ENCODE measurements at regions not wholly inside any gene's neighbourhood (a gene's known extent, or its start where the extent isn't known, plus 50 kb on each side); places are given as distances from the start of the nearest gene placed in this dataset.

DNA sequence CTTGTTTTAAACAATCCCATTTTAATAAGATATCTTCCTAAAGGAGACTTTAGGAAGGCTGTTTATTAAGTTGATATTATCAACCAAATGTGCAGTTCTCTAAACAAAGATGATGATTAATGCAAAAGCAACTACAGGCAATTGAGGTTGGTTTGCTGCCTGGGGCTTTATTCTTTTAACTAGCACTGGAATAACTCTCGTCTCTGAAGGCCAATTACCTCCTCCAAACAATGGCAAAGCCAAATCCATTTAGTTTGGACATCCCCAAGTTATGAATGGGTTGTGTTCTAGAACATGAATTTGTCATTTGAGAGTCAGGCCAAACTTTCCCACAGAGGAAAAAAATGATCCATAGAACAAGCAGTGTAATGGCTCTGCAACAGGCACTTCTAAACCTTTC lies 114.1 kb downstream of the SLC16A9 start:
- H3K4me3 ChIP-seq (ENCODE audit: low read length) = no peak overlapping the region
- no peak for DNase-seq (ENCODE audit: low read depth)
- TF ChIP-seq, protein P1, sequence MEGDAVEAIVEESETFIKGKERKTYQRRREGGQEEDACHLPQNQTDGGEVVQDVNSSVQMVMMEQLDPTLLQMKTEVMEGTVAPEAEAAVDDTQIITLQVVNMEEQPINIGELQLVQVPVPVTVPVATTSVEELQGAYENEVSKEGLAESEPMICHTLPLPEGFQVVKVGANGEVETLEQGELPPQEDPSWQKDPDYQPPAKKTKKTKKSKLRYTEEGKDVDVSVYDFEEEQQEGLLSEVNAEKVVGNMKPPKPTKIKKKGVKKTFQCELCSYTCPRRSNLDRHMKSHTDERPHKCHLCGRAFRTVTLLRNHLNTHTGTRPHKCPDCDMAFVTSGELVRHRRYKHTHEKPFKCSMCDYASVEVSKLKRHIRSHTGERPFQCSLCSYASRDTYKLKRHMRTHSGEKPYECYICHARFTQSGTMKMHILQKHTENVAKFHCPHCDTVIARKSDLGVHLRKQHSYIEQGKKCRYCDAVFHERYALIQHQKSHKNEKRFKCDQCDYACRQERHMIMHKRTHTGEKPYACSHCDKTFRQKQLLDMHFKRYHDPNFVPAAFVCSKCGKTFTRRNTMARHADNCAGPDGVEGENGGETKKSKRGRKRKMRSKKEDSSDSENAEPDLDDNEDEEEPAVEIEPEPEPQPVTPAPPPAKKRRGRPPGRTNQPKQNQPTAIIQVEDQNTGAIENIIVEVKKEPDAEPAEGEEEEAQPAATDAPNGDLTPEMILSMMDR (conservative IDR thresholded peaks at IDR 0.05; ENCODE audit: low read length) = no peak

DNA sequence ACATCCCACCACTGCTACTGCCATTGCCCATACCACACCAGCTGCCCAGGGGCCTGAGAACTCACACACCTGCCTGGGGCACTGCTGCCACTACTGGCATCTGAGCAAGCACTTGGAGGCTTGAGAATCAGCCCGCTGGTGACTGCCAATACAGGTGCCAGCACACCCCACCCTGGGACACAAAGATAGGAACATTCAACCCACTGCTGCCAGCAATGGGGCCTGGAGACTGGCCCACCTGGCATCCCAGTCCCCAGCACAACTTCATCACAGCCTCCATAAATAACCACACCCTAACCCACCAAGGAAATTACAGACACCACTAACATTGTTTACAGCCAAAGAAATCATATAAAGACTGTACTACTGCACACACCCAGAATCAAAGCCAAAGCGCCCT lies 115.9 kb downstream of the SLC16A9 start:
- DNase-seq (ENCODE audit: low read depth) = no peak
- no peak overlapping the region for H3K4me3 ChIP-seq (ENCODE audit: low read length)
- TF ChIP-seq, protein P1 (conservative IDR thresholded peaks at IDR 0.05; ENCODE audit: low read length) = no peak

DNA sequence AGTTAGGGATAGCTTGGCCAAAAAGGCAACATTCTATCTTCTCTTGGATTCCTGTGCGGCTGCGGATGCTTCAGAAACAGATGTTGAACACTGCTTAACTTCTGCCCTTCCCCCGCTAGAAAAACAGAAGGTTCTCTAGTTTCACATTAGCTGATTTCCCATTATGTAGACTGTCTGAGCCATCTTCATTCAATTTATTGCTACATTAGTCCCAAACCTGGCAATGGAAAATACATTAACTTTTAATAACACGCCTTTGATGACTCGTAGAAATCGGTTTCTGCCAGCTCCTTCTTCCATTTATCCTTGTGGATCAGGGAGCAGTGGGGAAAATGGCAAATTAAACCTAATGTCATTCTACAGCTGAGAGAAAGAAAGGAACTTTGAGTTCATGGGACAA lies 119.9 kb downstream of the SLC16A9 start:
- TF ChIP-seq, protein P1 (conservative IDR thresholded peaks at IDR 0.05; ENCODE audit: low read length) = no peak
- no peak for DNase-seq (ENCODE audit: low read depth)

DNA sequence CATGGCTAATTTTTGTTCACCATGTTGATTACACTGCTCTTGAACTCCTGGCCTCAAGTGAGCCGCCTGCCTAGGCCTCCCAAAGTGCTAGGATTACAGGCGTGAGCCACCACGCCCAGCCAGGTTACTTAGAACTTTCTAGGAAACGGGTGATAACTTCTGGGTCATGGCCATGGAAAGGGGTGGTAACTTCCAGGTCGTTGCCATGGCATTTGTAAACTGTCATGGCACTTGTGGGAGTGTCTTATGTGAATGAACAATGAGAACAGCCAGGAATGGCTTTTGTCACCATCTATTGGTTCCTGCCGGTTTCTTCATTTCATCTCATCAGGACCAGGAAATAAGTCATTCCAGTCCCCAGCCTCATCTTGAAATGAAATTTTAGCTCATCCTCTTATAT lies 120.9 kb downstream of the SLC16A9 start:
- DNase-seq (ENCODE audit: low read depth) = no peak
- TF ChIP-seq, protein P1 (conservative IDR thresholded peaks at IDR 0.05; ENCODE audit: low read length) = no peak
- no peak overlapping the region for H3K4me3 ChIP-seq (ENCODE audit: low read length)

More for the DNA sequence above, 119.9 kb downstream of the SLC16A9 start:
- no peak overlapping the region for H3K4me3 ChIP-seq (ENCODE audit: low read length)

DNA sequence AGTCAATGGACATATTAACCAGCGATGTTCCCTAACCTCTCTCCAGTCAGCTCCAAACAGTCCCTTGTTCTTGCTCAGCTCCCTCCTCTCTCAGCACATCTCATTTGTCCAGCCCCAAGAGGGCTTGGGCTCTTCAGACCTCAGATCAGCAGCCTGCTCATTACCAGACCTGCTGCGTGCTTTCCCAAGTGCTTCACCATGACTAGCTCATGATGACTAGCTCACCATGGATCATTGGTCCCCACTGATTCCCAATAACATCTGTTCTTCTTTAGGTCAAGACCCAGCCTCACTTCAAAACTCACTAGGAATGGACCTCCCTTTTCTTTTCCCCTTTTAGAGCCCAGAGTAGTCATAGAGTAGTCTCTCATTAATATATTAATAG lies 121.9 kb downstream of the SLC16A9 start:
- no peak overlapping the region for H3K4me3 ChIP-seq (ENCODE audit: low read length)
- DNase-seq (ENCODE audit: low read depth) = no peak
- TF ChIP-seq, protein P1 (conservative IDR thresholded peaks at IDR 0.05; ENCODE audit: low read length) = no peak

DNA sequence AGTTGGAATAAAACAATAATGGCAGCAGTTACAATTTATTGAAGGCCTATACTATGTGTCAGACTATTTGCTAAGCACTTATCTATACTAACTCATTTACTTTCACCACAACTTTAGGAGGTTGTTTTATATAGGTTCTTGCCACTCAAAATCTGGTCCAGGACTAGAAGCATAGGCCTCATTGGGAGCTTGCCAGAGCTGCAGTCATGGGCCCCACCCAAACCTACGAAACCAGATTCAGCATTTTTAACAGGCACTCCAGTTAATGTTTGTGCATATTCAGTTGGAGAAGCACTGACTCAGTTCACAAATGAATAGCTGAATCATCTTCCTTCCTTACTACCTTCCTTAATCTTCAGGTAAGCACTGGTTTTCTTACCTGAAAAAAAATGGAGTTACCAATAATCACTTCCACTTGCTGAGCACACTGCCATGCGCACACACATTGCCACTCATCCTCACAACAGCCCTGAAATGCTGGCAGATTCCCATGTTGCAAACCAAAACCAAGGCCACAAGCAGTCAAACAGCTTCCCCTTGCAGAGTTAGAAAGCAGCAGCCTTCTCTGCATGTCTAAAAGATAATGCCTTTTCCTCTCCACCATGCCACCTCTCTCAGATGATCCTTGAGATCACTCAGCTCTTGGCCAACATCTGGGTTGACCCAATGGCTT lies 122.4 kb downstream of the SLC16A9 start:
- no peak for DNase-seq (ENCODE audit: low read depth)
- TF ChIP-seq, protein P1 (conservative IDR thresholded peaks at IDR 0.05; ENCODE audit: low read length) = no peak
- H3K4me3 ChIP-seq (ENCODE audit: low read length) = no peak overlapping the region

DNA sequence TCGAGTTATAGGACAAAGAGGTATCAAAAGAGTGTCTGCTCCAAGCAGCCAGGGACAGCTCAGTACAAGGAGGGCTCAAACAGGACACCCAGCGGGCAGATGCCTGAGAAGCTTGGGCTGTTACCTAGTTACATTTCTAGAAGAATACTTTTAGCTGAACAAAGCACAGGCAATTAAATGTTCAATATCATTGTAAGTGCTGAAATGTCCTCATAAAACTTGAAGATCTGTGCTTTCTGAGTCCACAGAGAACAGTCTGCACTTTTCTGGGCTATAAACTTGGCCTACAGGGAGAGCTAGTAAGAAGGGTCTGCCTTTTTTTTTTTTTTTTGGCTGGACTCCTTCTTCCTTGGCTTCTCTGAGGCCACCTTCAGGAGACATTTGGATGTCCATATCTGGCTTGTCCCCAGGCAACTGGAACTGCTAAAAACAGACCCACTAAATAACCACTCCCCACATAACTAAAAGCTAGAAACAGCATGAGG lies 123.2 kb downstream of the SLC16A9 start:
- no peak overlapping the region for H3K4me3 ChIP-seq (ENCODE audit: low read length)
- TF ChIP-seq, protein P1 (conservative IDR thresholded peaks at IDR 0.05; ENCODE audit: low read length) = no peak
- DNase-seq (ENCODE audit: low read depth) = no peak
